Ectodermal cell (in vitro differentiated cells): ENCODE measurements at regions not wholly inside any gene's neighbourhood (a gene's known extent, or its start where the extent isn't known, plus 50 kb on each side); places are given as distances from the start of the nearest gene placed in this dataset.

Experiments used
- H3K27ac ChIP-seq: 2 replicates; pipeline ENCODE4 v1.7.0; 2013; ENCODE audit warnings: mild to moderate bottlenecking, low read depth, low read length; ENCODE audit not compliant: insufficient read depth, poor library complexity, severe bottlenecking
- H3K27me3 ChIP-seq: 2 replicates; pipeline ENCODE4 v1.7.0; 2013; ENCODE audit warnings: mild to moderate bottlenecking, low read length; ENCODE audit not compliant: insufficient read depth, control insufficient read depth, poor library complexity, severe bottlenecking
- H3K36me3 ChIP-seq: one replicate; pipeline ENCODE4 v1.7.0; 2013; ENCODE audit warnings: low read length; ENCODE audit not compliant: control insufficient read depth, insufficient read depth
- H3K4me1 ChIP-seq: one replicate; pipeline ENCODE4 v1.7.0; 2013; ENCODE audit warnings: low read length; ENCODE audit not compliant: control insufficient read depth, insufficient read depth
- H3K4me3 ChIP-seq: 2 replicates; pipeline ENCODE4 v1.7.0; 2013; ENCODE audit warnings: low read depth, low read length, control low read depth; ENCODE audit not compliant: insufficient read depth
- H3K9me3 ChIP-seq: 2 replicates; pipeline ENCODE4 v1.7.0; 2013; ENCODE audit warnings: mild to moderate bottlenecking, low read length, moderate library complexity; ENCODE audit not compliant: control insufficient read depth
- WGBS, 2 experiments: methylation state at CpG; one replicate each; pipeline ENCODE4 v1.1.7; 2013; ENCODE audit warnings: missing lambda C conversion rate in 2 of 2; 5-methylcytosine and 5-hydroxymethylcytosine counted together

DNA sequence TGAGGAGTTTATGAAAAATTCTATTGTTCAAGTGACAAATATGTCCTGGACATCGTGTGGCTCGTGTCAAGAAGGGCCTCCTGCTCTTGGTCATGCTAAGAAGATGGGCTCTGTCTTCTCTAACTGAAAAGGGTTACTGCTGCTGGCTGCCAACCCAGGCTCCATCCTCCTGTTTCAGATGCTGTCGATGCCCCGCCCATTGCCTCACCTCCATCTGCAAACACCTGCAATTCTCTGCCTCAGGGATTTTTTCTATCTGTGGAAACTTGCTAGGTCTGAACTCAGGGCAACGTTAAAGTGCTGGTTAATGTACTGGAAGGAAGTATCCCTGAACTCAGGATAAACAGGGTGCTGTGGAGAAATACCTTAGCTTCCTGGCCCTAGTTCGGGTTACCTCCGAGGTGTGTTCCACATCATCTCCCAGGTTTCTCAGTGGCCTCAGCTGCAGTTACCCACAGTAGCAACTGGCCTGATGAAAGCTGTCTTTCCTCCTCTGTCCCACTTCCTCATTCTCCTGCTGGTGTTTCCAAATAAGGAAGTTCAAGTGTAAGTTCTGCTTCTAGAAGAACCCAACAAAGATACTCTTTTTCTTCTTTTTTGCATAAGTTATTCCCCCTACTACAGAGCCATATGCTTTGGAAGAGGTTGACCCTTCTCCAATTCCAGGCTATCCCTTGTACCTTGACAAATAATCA, 151.7 kb upstream of the SMIM23 start:
- no peaks in the 10 kb centered on the region for H3K36me3 ChIP-seq
- no peak overlapping the region for H3K4me3 ChIP-seq
- H3K27ac ChIP-seq = no peak overlapping the region
- H3K4me1 ChIP-seq = no peaks in the 10 kb centered on the region
- no peaks in the 10 kb centered on the region for H3K9me3 ChIP-seq
- H3K27me3 ChIP-seq = peaks cover 22% of the 10 kb centered on the region
- 87 to 90% methylated on average over 7 of the region's 7 CpGs for WGBS, 2 experiments

DNA sequence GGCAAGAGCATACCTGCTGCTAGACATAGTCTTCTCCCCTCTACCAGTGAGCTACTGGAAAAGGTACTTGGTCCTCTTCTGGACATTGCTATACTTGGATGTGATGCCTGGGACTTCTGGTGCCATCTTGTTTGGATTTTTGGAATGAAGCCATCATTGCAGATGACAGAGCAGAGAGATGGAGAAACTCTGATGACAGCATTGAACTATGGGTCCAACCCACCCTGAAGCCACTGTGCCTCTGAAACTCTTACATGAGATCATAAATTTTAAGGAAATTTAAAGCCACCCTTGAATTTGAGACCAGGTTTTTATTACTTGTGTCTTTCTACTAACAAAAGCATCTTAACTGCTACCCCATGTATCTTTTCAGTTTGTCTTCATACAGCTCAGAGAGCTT, 151.1 kb upstream of the SMIM23 start:
- H3K36me3 ChIP-seq = no peaks in the 10 kb centered on the region

GRCh38 chr5:171635028-171635427, 150.6 kb upstream of the SMIM23 start:
- WGBS, 2 experiments = 89 to 93% methylated on average over 2 of the region's 2 CpGs
- Histone ChIP-seq H3K9me3 (no peaks in the 10 kb centered on the region), H3K27ac (no peak overlapping the region), H3K4me3 (no peak overlapping the region), H3K36me3 (no peaks in the 10 kb centered on the region), H3K27me3 (peaks cover 11% of the 10 kb centered on the region), H3K4me1 (no peaks in the 10 kb centered on the region)

More for the DNA sequence above, 151.1 kb upstream of the SMIM23 start:
- peaks cover 16% of the 10 kb centered on the region for H3K27me3 ChIP-seq
- H3K4me1 ChIP-seq = no peaks in the 10 kb centered on the region
- H3K27ac ChIP-seq = no peak overlapping the region
- no peaks in the 10 kb centered on the region for H3K9me3 ChIP-seq
- no peak overlapping the region for H3K4me3 ChIP-seq

- Histone ChIP-seq H3K4me1 (no peaks in the 10 kb centered on the region), H3K27me3 (peaks cover 4% of the 10 kb centered on the region), H3K4me3 (no peak overlapping the region), H3K36me3 (no peaks in the 10 kb centered on the region), H3K9me3 (no peaks in the 10 kb centered on the region), H3K27ac (no peak overlapping the region)
- 81 to 90% methylated on average over 8 of the region's 8 CpGs for WGBS, 2 experiments
Observed at GRCh38 chr5:171635561-171636245, 149.9 kb upstream of the SMIM23 start.

GRCh38 chr5:171637811-171638210, 147.8 kb upstream of the SMIM23 start:
- Histone ChIP-seq H3K36me3 (no peaks in the 10 kb centered on the region), H3K4me1 (no peaks in the 10 kb centered on the region), H3K9me3 (no peaks in the 10 kb centered on the region), H3K27ac (no peak overlapping the region), H3K27me3 (no peaks in the 10 kb centered on the region), H3K4me3 (no peak overlapping the region)
- 90 to 95% methylated on average over 1 of the region's 1 CpG for WGBS, 2 experiments

- Histone ChIP-seq H3K27me3 (no peaks in the 10 kb centered on the region), H3K4me3 (no peak overlapping the region), H3K9me3 (no peaks in the 10 kb centered on the region), H3K27ac (no peak overlapping the region), H3K36me3 (no peaks in the 10 kb centered on the region), H3K4me1 (peaks cover 9% of the 10 kb centered on the region)
- 95% methylated on average over 4 of the region's 4 CpGs for WGBS, 2 experiments
Observed at GRCh38 chr5:171639205-171639621, 146.4 kb upstream of the SMIM23 start.

GRCh38 chr5:171639966-171640365, 145.7 kb upstream of the SMIM23 start:
- Histone ChIP-seq H3K36me3 (no peaks in the 10 kb centered on the region), H3K4me1 (peaks cover 17% of the 10 kb centered on the region), H3K27ac (no peak overlapping the region), H3K4me3 (no peak overlapping the region), H3K9me3 (no peaks in the 10 kb centered on the region), H3K27me3 (no peaks in the 10 kb centered on the region)
- 92 to 95% methylated on average over 4 of the region's 4 CpGs for WGBS, 2 experiments

- H3K27me3 ChIP-seq = no peaks in the 10 kb centered on the region
- no peaks in the 10 kb centered on the region for H3K9me3 ChIP-seq
- no peaks in the 10 kb centered on the region for H3K36me3 ChIP-seq
- peaks cover 18% of the 10 kb centered on the region for H3K4me1 ChIP-seq
- no peak overlapping the region for H3K4me3 ChIP-seq
- 80 to 87% methylated on average over 3 of the region's 3 CpGs for WGBS, 2 experiments
- no peak overlapping the region for H3K27ac ChIP-seq
Observed at GRCh38 chr5:171640480-171640879, 145.1 kb upstream of the SMIM23 start.

GRCh38 chr5:171641891-171642290, 143.7 kb upstream of the SMIM23 start:
- H3K9me3 ChIP-seq = no peaks in the 10 kb centered on the region
- no peaks in the 10 kb centered on the region for H3K27me3 ChIP-seq
- no peak overlapping the region for H3K27ac ChIP-seq
- no peaks in the 10 kb centered on the region for H3K36me3 ChIP-seq
- peaks cover 30% of the 10 kb centered on the region for H3K4me1 ChIP-seq
- no peak overlapping the region for H3K4me3 ChIP-seq

DNA sequence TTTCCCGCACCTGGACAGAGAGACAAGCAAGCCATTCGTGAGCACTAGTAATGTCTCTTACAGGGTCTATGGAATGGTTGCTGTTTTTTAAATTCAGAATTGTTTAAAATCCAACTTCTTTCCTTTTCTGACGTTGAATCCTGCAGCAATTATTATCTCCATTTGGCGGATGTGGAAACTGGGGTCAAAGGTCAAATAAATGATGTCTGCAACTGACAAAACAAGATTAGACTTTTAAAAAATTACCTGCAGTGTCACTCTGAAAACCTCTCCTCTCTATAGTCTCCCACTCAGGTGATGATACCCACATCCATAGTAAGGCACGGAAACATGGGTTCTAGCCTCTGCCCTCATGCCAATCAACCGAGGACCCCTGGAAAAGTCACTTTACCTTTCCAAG, 142.7 kb upstream of the SMIM23 start:
- no peaks in the 10 kb centered on the region for H3K9me3 ChIP-seq
- no peaks in the 10 kb centered on the region for H3K27me3 ChIP-seq
- no peak overlapping the region for H3K4me3 ChIP-seq
- peaks cover 30% of the 10 kb centered on the region for H3K4me1 ChIP-seq
- H3K36me3 ChIP-seq = no peaks in the 10 kb centered on the region
- H3K27ac ChIP-seq = no peak overlapping the region
- WGBS, 2 experiments = 92 to 98% methylated on average over 6 of the region's 6 CpGs
